Right renal cortex interstitium (tissue), 3 donors: ENCODE measurements at regions not wholly inside any gene's neighbourhood (a gene's known extent, or its start where the extent isn't known, plus 50 kb on each side); places are given as distances from the start of the nearest gene placed in this dataset.
A peak's percentile ranks its signal among the peaks of the same experiment; 100 is the strongest.
"Not testable (repeated sequence)": the region's sequence is repeated elsewhere in the genome, so short reads cannot be mapped to it uniquely, and the experiment has no call there.

Experiments
- DNase-seq, 3 donors: peaks; one replicate each; pipeline ENCODE4 v3.0.0-alpha.2; 2013; ENCODE audit warnings: low read depth in 3 of 3, low spot score in 2 of 3

GRCh38 chr4:128758314-128758922 is 51.1 kb upstream of the JADE1 start:
- DNase-seq: no peak

- peak in 1 of 3 donors; percentile 19 for DNase-seq
These were observed 51.8 kb upstream of the JADE1 start for GRCh38 chr4:128757712-128758111.

GRCh38 chr4:128751354-128751753 is 58.1 kb upstream of the JADE1 start:
- no peak for DNase-seq

- not testable (repeated sequence) for DNase-seq
These were observed 67.8 kb upstream of the JADE1 start for GRCh38 chr4:128741748-128742147.

- no peak for DNase-seq
These were observed 72.4 kb upstream of the JADE1 start for GRCh38 chr4:128737098-128737513.

- DNase-seq: no peak
These were observed 73.8 kb upstream of the JADE1 start for GRCh38 chr4:128735714-128736113.

GRCh38 chr4:128728190-128728589 is 81.3 kb upstream of the JADE1 start:
- no peak for DNase-seq

GRCh38 chr4:128727658-128728057 is 81.8 kb upstream of the JADE1 start:
- no peak for DNase-seq

GRCh38 chr4:128725405-128726055 is 84.0 kb upstream of the JADE1 start:
- DNase-seq: no peak

GRCh38 chr4:128722911-128723310 is 86.6 kb upstream of the JADE1 start:
- DNase-seq: no peak

- DNase-seq: no peak
These were observed 87.6 kb upstream of the JADE1 start for GRCh38 chr4:128721896-128722295.

- DNase-seq: no peak
These were observed 89.2 kb upstream of the JADE1 start for GRCh38 chr4:128720270-128720669.

GRCh38 chr4:128718768-128719167 is 90.7 kb upstream of the JADE1 start:
- DNase-seq: no peak

- DNase-seq: no peak
These were observed 93.2 kb upstream of the JADE1 start for GRCh38 chr4:128716338-128716737.

GRCh38 chr4:128715616-128716015 is 93.9 kb upstream of the JADE1 start:
- no peak for DNase-seq

- DNase-seq: no peak
These were observed 98.1 kb upstream of the JADE1 start for GRCh38 chr4:128711361-128711760.

GRCh38 chr4:128709268-128709667 is 100.2 kb upstream of the JADE1 start:
- DNase-seq: no peak

- DNase-seq: no peak
These were observed 101.6 kb upstream of the JADE1 start for GRCh38 chr4:128707864-128708263.

GRCh38 chr4:128703948-128704347 is 105.6 kb upstream of the JADE1 start:
- no peak for DNase-seq

- DNase-seq: no peak
These were observed 108.7 kb upstream of the JADE1 start for GRCh38 chr4:128700659-128701350.

- DNase-seq: no peak
These were observed 111.1 kb upstream of the JADE1 start for GRCh38 chr4:128698386-128698785.

GRCh38 chr4:128697323-128697722 is 112.2 kb upstream of the JADE1 start:
- no peak for DNase-seq
